ENCODE measurements at regions not wholly inside any gene's neighbourhood (a gene's known extent, or its start where the extent isn't known, plus 50 kb on each side); places are given as distances from the start of the nearest gene placed in this dataset.

DNA sequence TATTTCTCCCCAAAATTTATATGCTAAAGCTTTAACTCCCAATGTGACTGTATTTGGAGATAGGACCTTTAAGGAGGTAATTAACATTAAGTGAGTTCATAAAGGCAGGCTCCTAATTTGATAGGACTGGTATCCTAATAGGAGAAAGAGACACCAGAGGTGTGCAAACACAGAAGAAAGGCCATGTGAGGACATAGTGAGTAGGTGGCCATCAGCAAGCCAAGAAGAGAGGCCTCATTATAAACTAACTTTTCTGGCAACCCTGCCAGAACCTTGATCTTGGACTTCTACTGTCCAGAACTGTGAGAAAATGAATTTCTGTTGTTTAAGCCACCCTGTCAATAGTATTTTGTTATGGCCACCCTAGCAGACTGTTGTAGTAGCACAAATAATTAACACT, 177.9 kb upstream of the FUT9 start:
- no peak overlapping the region for H3K4me3 ChIP-seq (ENCODE audit: low read depth, low read length)
- in situ Hi-C loops (cut with HindIII; ENCODE audit: low sequenced_read_pairs): no loop called here

GRCh38 chr6:95841560-95841959, 174.2 kb upstream of the FUT9 start:
- in situ Hi-C loops (cut with HindIII; ENCODE audit: low sequenced_read_pairs): no loop called here
- H3K4me3 ChIP-seq (ENCODE audit: low read depth, low read length): no peak overlapping the region
- no peak for TF ChIP-seq CTCF (IDR thresholded peaks at IDR 0.05; ENCODE audit: low read depth, low read length, missing control alignments)
- no peak for DNase-seq (ENCODE audit: low read depth)

More for the DNA sequence above, 177.9 kb upstream of the FUT9 start:
- no peak for TF ChIP-seq CTCF (IDR thresholded peaks at IDR 0.05; ENCODE audit: low read depth, low read length, missing control alignments)
- no peak for DNase-seq (ENCODE audit: low read depth)

DNA sequence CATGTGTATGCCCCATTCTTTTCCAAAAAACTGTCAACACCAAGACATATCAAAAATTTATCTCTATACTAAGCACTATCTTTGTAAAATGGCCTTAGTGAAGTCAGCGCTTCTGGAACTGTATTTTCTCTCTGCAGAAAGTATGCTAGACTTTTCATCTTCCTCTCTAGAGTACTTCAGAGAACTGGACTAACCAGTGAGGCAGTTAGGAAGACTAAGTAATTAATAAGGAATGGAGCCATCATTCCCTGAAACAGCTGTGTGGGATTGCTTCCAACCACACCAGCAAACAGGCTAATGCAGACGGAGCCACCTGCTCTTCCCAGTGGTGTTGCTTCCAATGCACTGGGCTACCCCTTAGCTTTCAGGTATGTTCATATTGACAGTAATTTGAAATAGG, 169.1 kb upstream of the FUT9 start:
- no peak for TF ChIP-seq CTCF (IDR thresholded peaks at IDR 0.05; ENCODE audit: low read depth, low read length, missing control alignments)
- H3K4me3 ChIP-seq (ENCODE audit: low read depth, low read length): no peak overlapping the region
- no peak for DNase-seq (ENCODE audit: low read depth)
- in situ Hi-C loops (cut with HindIII; ENCODE audit: low sequenced_read_pairs): no loop called here

GRCh38 chr6:95847061-95847460, 168.7 kb upstream of the FUT9 start:
- no peak for TF ChIP-seq CTCF (IDR thresholded peaks at IDR 0.05; ENCODE audit: low read depth, low read length, missing control alignments)
- H3K4me3 ChIP-seq (ENCODE audit: low read depth, low read length): no peak overlapping the region
- in situ Hi-C loops (cut with HindIII; ENCODE audit: low sequenced_read_pairs): no loop called here
- no peak for DNase-seq (ENCODE audit: low read depth)

DNA sequence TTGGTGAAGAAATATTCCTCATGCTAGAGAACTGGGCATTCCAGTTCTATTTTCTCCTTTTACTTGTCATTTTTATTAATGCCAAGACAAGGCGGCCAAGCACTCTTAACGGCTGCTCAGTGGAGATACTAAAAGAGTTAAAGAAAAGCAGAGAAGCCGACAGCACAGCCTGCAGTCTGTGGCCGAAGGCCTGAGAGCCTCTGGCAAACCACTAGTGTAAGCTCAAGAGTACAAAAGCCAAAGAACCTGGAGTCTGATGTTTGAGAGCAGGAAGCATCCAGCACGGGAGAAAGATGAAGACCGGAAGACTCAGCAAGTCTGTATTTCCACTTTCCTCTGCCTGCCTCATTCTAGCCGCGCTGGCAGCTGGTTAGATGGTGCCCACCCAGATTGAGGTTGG, 167.1 kb upstream of the FUT9 start:
- H3K4me3 ChIP-seq (ENCODE audit: low read depth, low read length): no peak overlapping the region
- DNase-seq (ENCODE audit: low read depth): no peak
- in situ Hi-C loops (cut with HindIII; ENCODE audit: low sequenced_read_pairs): no loop called here
- no peak for TF ChIP-seq CTCF (IDR thresholded peaks at IDR 0.05; ENCODE audit: low read depth, low read length, missing control alignments)

- TF ChIP-seq CTCF (IDR thresholded peaks at IDR 0.05; ENCODE audit: low read depth, low read length, missing control alignments): no peak
- no peak overlapping the region for H3K4me3 ChIP-seq (ENCODE audit: low read depth, low read length)
- no peak for DNase-seq (ENCODE audit: low read depth)
- in situ Hi-C loops (cut with HindIII; ENCODE audit: low sequenced_read_pairs): no loop called here
These were observed 158.9 kb upstream of the FUT9 start for GRCh38 chr6:95856876-95857364.

- in situ Hi-C loops (cut with HindIII; ENCODE audit: low sequenced_read_pairs): no loop called here
- H3K4me3 ChIP-seq (ENCODE audit: low read depth, low read length): no peak overlapping the region
- DNase-seq (ENCODE audit: low read depth): no peak
- no peak for TF ChIP-seq CTCF (IDR thresholded peaks at IDR 0.05; ENCODE audit: low read depth, low read length, missing control alignments)
These were observed 149.9 kb upstream of the FUT9 start for GRCh38 chr6:95865857-95866256.

All from astrocyte of the cerebellum (primary cell).